MV-4-11 (cell line): ENCODE measurements at regions not wholly inside any gene's neighbourhood (a gene's known extent, or its start where the extent isn't known, plus 50 kb on each side); places are given as distances from the start of the nearest gene placed in this dataset.

Source experiments
- DNase-seq: peaks from one replicate; lab custom pipeline; 2025; lab: John Stamatoyannopoulos, UW

- no peak for DNase-seq
These were observed 99.4 kb downstream of the HDGFL1 start for GRCh38 chr6:22668717-22669116.

GRCh38 chr6:22670605-22671004 lies 101.2 kb downstream of the HDGFL1 start:
- DNase-seq: no peak

- peak; percentile 64 for DNase-seq
These were observed 104.1 kb downstream of the HDGFL1 start for GRCh38 chr6:22673474-22673873.

GRCh38 chr6:22680950-22681349 lies 111.6 kb downstream of the HDGFL1 start:
- no peak for DNase-seq

GRCh38 chr6:22681761-22682160 lies 112.4 kb downstream of the HDGFL1 start:
- DNase-seq: no peak

GRCh38 chr6:22682979-22683378 lies 113.6 kb downstream of the HDGFL1 start:
- no peak for DNase-seq

- no peak for DNase-seq
These were observed 121.1 kb downstream of the HDGFL1 start for GRCh38 chr6:22690446-22690845.

GRCh38 chr6:22694092-22694724 lies 124.8 kb downstream of the HDGFL1 start:
- no peak for DNase-seq

- no peak for DNase-seq
These were observed 127.1 kb downstream of the HDGFL1 start for GRCh38 chr6:22696481-22696880.

GRCh38 chr6:22697306-22697705 lies 127.9 kb downstream of the HDGFL1 start:
- DNase-seq: no peak

GRCh38 chr6:22699151-22699550 lies 129.8 kb downstream of the HDGFL1 start:
- DNase-seq: no peak

GRCh38 chr6:22706651-22707050 lies 137.3 kb downstream of the HDGFL1 start:
- DNase-seq: no peak

GRCh38 chr6:22708469-22708868 lies 139.1 kb downstream of the HDGFL1 start:
- no peak for DNase-seq

GRCh38 chr6:22709803-22710202 lies 140.4 kb downstream of the HDGFL1 start:
- DNase-seq: no peak

- DNase-seq: no peak
These were observed 147.4 kb downstream of the HDGFL1 start for GRCh38 chr6:22716721-22717120.

GRCh38 chr6:22717915-22718314 lies 148.5 kb downstream of the HDGFL1 start:
- no peak for DNase-seq

GRCh38 chr6:22722913-22723312 lies 153.5 kb downstream of the HDGFL1 start:
- DNase-seq: no peak

GRCh38 chr6:22726966-22727365 lies 157.6 kb downstream of the HDGFL1 start:
- no peak for DNase-seq

- DNase-seq: no peak
These were observed 158.3 kb downstream of the HDGFL1 start for GRCh38 chr6:22727710-22728109.

GRCh38 chr6:22732176-22732970 lies 163.0 kb downstream of the HDGFL1 start:
- no peak for DNase-seq

- no peak for DNase-seq
These were observed 167.4 kb downstream of the HDGFL1 start for GRCh38 chr6:22736740-22737139.

GRCh38 chr6:22737331-22737730 lies 168.0 kb downstream of the HDGFL1 start:
- no peak for DNase-seq

- DNase-seq: no peak
These were observed 168.8 kb downstream of the HDGFL1 start for GRCh38 chr6:22738194-22738593.

- DNase-seq: no peak
These were observed 178.2 kb downstream of the HDGFL1 start for GRCh38 chr6:22747571-22747970.
